K562 (cell line): ENCODE measurements at regions not wholly inside any gene's neighbourhood (a gene's known extent, or its start where the extent isn't known, plus 50 kb on each side); places are given as distances from the start of the nearest gene placed in this dataset.

Experiments used
- ATAC-seq: fragments of 200-7000 bp; cut with Tn5 transposase; 3 replicates; pipeline ENCODE4 v1.9.1; 2020; ENCODE audit warnings: moderate library complexity
- BruUV-seq: library from RNA; stranded (reverse); fragments of 400-500 nt; replicated peaks from 2 replicates; lab custom pipeline; 2021; lab: Mats Ljungman, UMichigan
- CTCF ChIA-PET: fragments of 300-600 bp; formaldehyde crosslinking; extraction: SDS; loops from one replicate; lab custom pipeline; 2021; ENCODE audit warnings: low intra/inter-chr PET ratio; lab: Yijun Ruan, JAX
- POLR2A ChIA-PET: fragments of 300-600, 350-650 bp; sonication (Branson Sonifier 250); formaldehyde crosslinking; extraction: SDS; loops from one replicate; lab custom pipeline; 2021; ENCODE audit warnings: antibody characterized with exemption, inconsistent platforms; lab: Yijun Ruan, JAX
- DNase-seq, 4 experiments: peaks; one replicate each; pipeline versions ENCODE4 v3.0.0 to v3.0.0-alpha.2; 2011 to 2018; ENCODE audit warnings: low spot score in 3 of 4, mixed read lengths in 3 of 4; ENCODE audit errors: extremely low read depth in 1 of 4
- FAIRE-seq: peaks from 2 replicates; lab custom pipeline; 2011; peaks lifted over from hg19 to GRCh38; lab: Jason Lieb, UNC
- H2AFZ ChIP-seq: 2 replicates; pipeline ENCODE4 v1.6.0; 2011; ENCODE audit warnings: low read depth, low read length, control low read depth, inconsistent platforms
- H3K27ac ChIP-seq: fragments of 200-600 bp; 3 replicates; pipeline ENCODE4 v1.8.0; 2011; ENCODE audit warnings: low read depth, mild to moderate bottlenecking, control low read depth, inconsistent platforms, low read length, moderate library complexity, mixed read lengths; ENCODE audit errors: extremely low read depth
- H3K27me3 ChIP-seq, 2 experiments: fragments of 300-600 bp in 1 of 2; 2 replicates in 1 of 2; 3 replicates in 1 of 2; pipeline versions ENCODE4 v1.6.0 to v1.8.0; 2011; ENCODE audit warnings: inconsistent platforms in 2 of 2, low read length in 2 of 2, mild to moderate bottlenecking in 1 of 2, mixed read lengths in 1 of 2, moderate library complexity in 1 of 2; ENCODE audit not compliant: control insufficient read depth in 2 of 2, insufficient read depth in 2 of 2
- H3K36me3 ChIP-seq: fragments of 300-600 bp; 3 replicates; pipeline ENCODE4 v1.8.0; 2011; ENCODE audit warnings: mild to moderate bottlenecking, low read length, inconsistent platforms; ENCODE audit not compliant: control insufficient read depth, insufficient read depth
- H3K4me1 ChIP-seq, 2 experiments: fragments of 200-600 bp in 1 of 2; replicated peaks in 1 of 2; 2 replicates in 1 of 2; 3 replicates in 1 of 2; pipeline versions ENCODE4 v1.5.1 to v1.8.0; 2011; ENCODE audit warnings: inconsistent platforms in 2 of 2, low read length in 2 of 2, mild to moderate bottlenecking in 1 of 2, mixed read lengths in 1 of 2, moderate library complexity in 1 of 2; ENCODE audit not compliant: control insufficient read depth in 2 of 2, insufficient read depth in 2 of 2
- H3K4me2 ChIP-seq: 2 replicates; pipeline ENCODE4 v1.6.1; 2011; ENCODE audit warnings: low read length, control low read depth, inconsistent platforms, mixed read lengths; ENCODE audit not compliant: insufficient read depth
- H3K4me3 ChIP-seq: fragments of 200-600 bp; sonication (generic), shearing (Covaris generic); 2 replicates; pipeline ENCODE4 v1.5.1; 2016; ENCODE audit warnings: control low read depth, inconsistent platforms
- H3K79me2 ChIP-seq: fragments of 200-600 bp; 3 replicates; pipeline ENCODE4 v1.8.0; 2011; ENCODE audit warnings: low read length, inconsistent platforms; ENCODE audit not compliant: control insufficient read depth, insufficient read depth
- H3K9ac ChIP-seq, 2 experiments: 2 replicates each; pipeline versions ENCODE4 v1.6.0 to v1.6.1; 2011; ENCODE audit warnings: low read depth in 2 of 2, low read length in 2 of 2, control low read depth in 1 of 2, inconsistent platforms in 1 of 2, mild to moderate bottlenecking in 1 of 2, mixed read lengths in 1 of 2; ENCODE audit not compliant: insufficient read depth in 1 of 2
- H3K9me1 ChIP-seq: one replicate; pipeline ENCODE4 v1.6.0; 2011; ENCODE audit warnings: inconsistent platforms, mild to moderate bottlenecking, low read length, moderate library complexity; ENCODE audit not compliant: control insufficient read depth, insufficient read depth
- H3K9me3 ChIP-seq: replicated peaks from 2 replicates; pipeline ENCODE4 v1.5.1; 2011; ENCODE audit warnings: low read depth, low read length, inconsistent platforms; ENCODE audit not compliant: control insufficient read depth, insufficient read depth
- H4K20me1 ChIP-seq: replicated peaks from 2 replicates; pipeline ENCODE4 v1.6.1; 2011; ENCODE audit warnings: low read length, inconsistent platforms, mixed read lengths; ENCODE audit not compliant: control insufficient read depth, insufficient read depth
- ELF2 ChIP-seq: fragments of 250-450 bp; sonication (Bioruptor Pico); IDR thresholded peaks from 2 replicates; pipeline ENCODE4 v1.5.0; 2021; ENCODE audit warnings: mild to moderate bottlenecking
- FOXP1 ChIP-seq: sonication (generic); formaldehyde crosslinking; IDR thresholded peaks from 2 replicates; pipeline ENCODE4 v1.8.0; 2022; ENCODE audit warnings: mild to moderate bottlenecking, missing genetic modification reagents
- GATAD2A ChIP-seq: fragments of 450-650 bp; IDR thresholded peaks from 2 replicates; pipeline ENCODE4 v1.6.1; 2017
- HOXB6 ChIP-seq: fragments of 250-450 bp; sonication (Bioruptor Pico); IDR thresholded peaks from 2 replicates; pipeline ENCODE4 v1.5.1; 2022; ENCODE audit warnings: mild to moderate bottlenecking, borderline replicate concordance
- NFYB ChIP-seq: IDR thresholded peaks from 2 replicates; pipeline ENCODE4 v1.6.1; 2011; ENCODE audit warnings: mild to moderate bottlenecking, moderate library complexity; ENCODE audit not compliant: insufficient read length; ENCODE audit errors: extremely low read depth
- NR3C1 ChIP-seq: sonication (generic); formaldehyde crosslinking; IDR thresholded peaks from 2 replicates; pipeline ENCODE4 v1.8.1; 2022; ENCODE audit warnings: missing genetic modification reagents
- PTBP1 ChIP-seq: fragments of 200-400 bp; formaldehyde crosslinking; IDR thresholded peaks from 2 replicates; pipeline ENCODE4 v1.6.1; 2017; ENCODE audit warnings: low read depth, low read length
- TARDBP ChIP-seq: fragments of 450-650 bp; IDR thresholded peaks from 2 replicates; pipeline ENCODE4 v1.6.1; 2016
- U2AF1 ChIP-seq: fragments of 200-400 bp; formaldehyde crosslinking; optimal IDR thresholded peaks from 2 replicates; pipeline ENCODE3; 2017; ENCODE audit warnings: mild to moderate bottlenecking, low read depth, low read length, moderate library complexity
- ZKSCAN3 ChIP-seq: fragments of 250-450 bp; sonication (Bioruptor Pico); IDR thresholded peaks from 2 replicates; pipeline ENCODE4 v1.4.0; 2020
- ZNF212 ChIP-seq: fragments of 450-650 bp; formaldehyde crosslinking; IDR thresholded peaks from 2 replicates; pipeline ENCODE4 v1.4.0; 2020; ENCODE audit warnings: mild to moderate bottlenecking
- WGBS: fragments of 100-300 bp; shearing (Covaris generic); methylation state at CpG from one replicate; pipeline ENCODE4 v1.1.6; 2016; ENCODE audit warnings: low coverage, mixed read lengths; ENCODE audit not compliant: insufficient coverage; ENCODE audit errors: missing lambda C conversion rate; 5-methylcytosine and 5-hydroxymethylcytosine counted together
- in situ Hi-C: fragments of 300-500 bp; cut with MboI; formaldehyde crosslinking; loops from 4 replicates; pipeline ENCODE4 v1.15.0; 2018; ENCODE audit warnings: inconsistent platforms, mixed read lengths
- intact Hi-C: fragments of 100-400 bp; cut with micrococcal nuclease; formaldehyde crosslinking; loops from 2 replicates; pipeline ENCODE4 v1.14.2; 2022
- TF ChIP-seq, protein P1 (sequence below): fragments of 250-450 bp; sonication (Bioruptor Pico); IDR thresholded peaks from 2 replicates; pipeline ENCODE4 v1.5.0; 2021
- TF ChIP-seq, protein P2 (sequence below): sonication (generic); formaldehyde crosslinking; IDR thresholded peaks from 2 replicates; pipeline ENCODE4 v1.8.1; 2022; ENCODE audit warnings: missing genetic modification reagents
- TF ChIP-seq, protein P3 (sequence below): sonication (generic); IDR thresholded peaks from 2 replicates; pipeline ENCODE4 v1.6.1; 2016

DNA sequence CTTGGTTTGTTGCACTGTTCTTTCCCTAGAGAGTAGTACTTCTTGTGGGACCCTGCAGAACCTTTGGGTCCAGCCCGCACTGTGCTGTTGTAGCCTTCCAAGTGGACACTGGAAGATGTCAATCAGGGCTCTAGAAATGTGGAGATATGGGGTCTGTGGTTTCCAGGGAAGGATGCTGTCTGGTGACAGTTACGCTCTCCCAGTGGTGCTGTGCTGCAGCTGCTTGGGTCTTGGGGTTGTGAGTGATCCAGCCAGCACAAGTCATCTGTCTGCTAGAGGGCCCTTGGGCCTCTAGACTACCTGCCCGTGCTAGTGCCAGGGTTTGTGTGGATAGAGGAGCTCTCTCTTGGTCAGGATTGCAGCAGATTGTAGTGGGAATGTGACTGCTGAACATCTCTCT lies 484.5 kb downstream of the DMAC1 start:
- Histone ChIP-seq H3K4me1 (no peaks in the 10 kb centered on the region), H3K27me3 (no peaks in the 10 kb centered on the region), H3K9ac (no peak overlapping the region), H2AFZ (no peak overlapping the region), H4K20me1 (no peaks in the 10 kb centered on the region), H3K36me3 (no peaks in the 10 kb centered on the region), H3K9me1 (no peaks in the 10 kb centered on the region), H3K79me2 (no peaks in the 10 kb centered on the region), H3K4me2 (no peak overlapping the region), H3K4me3 (no peak overlapping the region), H3K27ac (no peak overlapping the region), H3K9me3 (no peaks in the 10 kb centered on the region)
- WGBS, result 0% methylated on average over 2 of the region's 3 CpGs
- POLR2A ChIA-PET, result no interaction called here
- CTCF ChIA-PET, result no interaction called here
- no peak for TF ChIP-seq NR3C1 (CRISPR knock-in tag)
- TF ChIP-seq, protein P1, sequence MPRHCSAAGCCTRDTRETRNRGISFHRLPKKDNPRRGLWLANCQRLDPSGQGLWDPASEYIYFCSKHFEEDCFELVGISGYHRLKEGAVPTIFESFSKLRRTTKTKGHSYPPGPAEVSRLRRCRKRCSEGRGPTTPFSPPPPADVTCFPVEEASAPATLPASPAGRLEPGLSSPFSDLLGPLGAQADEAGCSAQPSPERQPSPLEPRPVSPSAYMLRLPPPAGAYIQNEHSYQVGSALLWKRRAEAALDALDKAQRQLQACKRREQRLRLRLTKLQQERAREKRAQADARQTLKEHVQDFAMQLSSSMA (CRISPR knock-in tag), result no peak
- BruUV-seq, result no TSS peak
- no peak for FAIRE-seq
- DNase-seq, result no peak
- intact Hi-C loops (no loop called here), in situ Hi-C loops (no loop called here)
- no peak for ATAC-seq

DNA sequence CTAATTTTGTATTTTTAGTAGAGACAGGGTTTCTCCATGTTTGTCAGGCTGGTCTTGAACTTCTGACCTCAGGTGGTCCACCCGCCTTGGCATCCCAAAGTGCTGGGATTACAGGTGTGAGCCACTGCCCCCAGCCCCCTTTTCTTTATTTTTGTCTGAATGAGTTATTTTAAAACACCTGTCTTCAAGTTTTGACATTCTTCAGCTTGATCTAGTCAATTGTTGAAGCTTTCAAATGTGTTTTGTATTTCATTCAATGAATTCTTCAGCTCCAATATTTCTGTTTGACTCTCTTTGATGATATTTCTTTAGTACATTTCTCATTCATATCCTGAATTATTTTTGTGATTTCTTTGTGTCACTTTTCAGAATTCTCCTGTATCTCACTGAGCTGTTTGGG lies 486.2 kb downstream of the DMAC1 start:
- Histone ChIP-seq H3K4me1 (no peaks in the 10 kb centered on the region), H3K9me3 (no peaks in the 10 kb centered on the region), H3K9ac (no peak overlapping the region), H2AFZ (no peak overlapping the region), H3K9me1 (no peaks in the 10 kb centered on the region), H3K36me3 (no peaks in the 10 kb centered on the region), H4K20me1 (no peaks in the 10 kb centered on the region), H3K27ac (no peak overlapping the region), H3K4me3 (no peak overlapping the region), H3K4me2 (no peak overlapping the region), H3K27me3 (no peaks in the 10 kb centered on the region), H3K79me2 (no peaks in the 10 kb centered on the region)
- no TSS peak for BruUV-seq
- FAIRE-seq (no peak), DNase-seq (no peak), ATAC-seq (no peak)
- intact Hi-C loops (no loop called here), in situ Hi-C loops (no loop called here)
- ChIA-PET POLR2A (no interaction called here), CTCF (no interaction called here)
- WGBS, result 0% methylated on average over 1 of the region's 1 CpG
- TF ChIP-seq PTBP1 (no peak), FOXP1 (no peak), TARDBP (no peak), HOXB6 (CRISPR knock-in tag) (no peak), GATAD2A (no peak), U2AF1 (no peak), NFYB (no peak), NR3C1 (CRISPR knock-in tag) (no peak), ZKSCAN3 (no peak), ZNF212 (CRISPR knock-in tag) (no peak), ELF2 (CRISPR knock-in tag) (no peak)
- TF ChIP-seq, protein P2, sequence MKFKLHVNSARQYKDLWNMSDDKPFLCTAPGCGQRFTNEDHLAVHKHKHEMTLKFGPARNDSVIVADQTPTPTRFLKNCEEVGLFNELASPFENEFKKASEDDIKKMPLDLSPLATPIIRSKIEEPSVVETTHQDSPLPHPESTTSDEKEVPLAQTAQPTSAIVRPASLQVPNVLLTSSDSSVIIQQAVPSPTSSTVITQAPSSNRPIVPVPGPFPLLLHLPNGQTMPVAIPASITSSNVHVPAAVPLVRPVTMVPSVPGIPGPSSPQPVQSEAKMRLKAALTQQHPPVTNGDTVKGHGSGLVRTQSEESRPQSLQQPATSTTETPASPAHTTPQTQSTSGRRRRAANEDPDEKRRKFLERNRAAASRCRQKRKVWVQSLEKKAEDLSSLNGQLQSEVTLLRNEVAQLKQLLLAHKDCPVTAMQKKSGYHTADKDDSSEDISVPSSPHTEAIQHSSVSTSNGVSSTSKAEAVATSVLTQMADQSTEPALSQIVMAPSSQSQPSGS (CRISPR knock-in tag), result no peak
- TF ChIP-seq, protein P3, sequence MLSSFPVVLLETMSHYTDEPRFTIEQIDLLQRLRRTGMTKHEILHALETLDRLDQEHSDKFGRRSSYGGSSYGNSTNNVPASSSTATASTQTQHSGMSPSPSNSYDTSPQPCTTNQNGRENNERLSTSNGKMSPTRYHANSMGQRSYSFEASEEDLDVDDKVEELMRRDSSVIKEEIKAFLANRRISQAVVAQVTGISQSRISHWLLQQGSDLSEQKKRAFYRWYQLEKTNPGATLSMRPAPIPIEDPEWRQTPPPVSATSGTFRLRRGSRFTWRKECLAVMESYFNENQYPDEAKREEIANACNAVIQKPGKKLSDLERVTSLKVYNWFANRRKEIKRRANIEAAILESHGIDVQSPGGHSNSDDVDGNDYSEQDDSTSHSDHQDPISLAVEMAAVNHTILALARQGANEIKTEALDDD, result no peak
